MM.1S (cell line): ENCODE measurements at regions not wholly inside any gene's neighbourhood (a gene's known extent, or its start where the extent isn't known, plus 50 kb on each side); places are given as distances from the start of the nearest gene placed in this dataset.
"Not testable (repeated sequence)": the region's sequence is repeated elsewhere in the genome, so short reads cannot be mapped to it uniquely, and the experiment has no call there.

ENCODE experiments used
- DNase-seq: peaks from one replicate; pipeline ENCODE4 v3.0.0-alpha.2; 2015
- H2AFZ ChIP-seq: fragments of 300-600 bp; sonication (generic); 2 replicates; pipeline ENCODE4 v1.6.0; 2016; ENCODE audit warnings: antibody characterized with exemption, low read length
- H3F3A ChIP-seq: fragments of 300-600 bp; sonication (generic); 2 replicates; pipeline ENCODE4 v1.6.1; 2016; ENCODE audit warnings: mild to moderate bottlenecking, antibody characterized with exemption, low read length, moderate library complexity, mixed read lengths; ENCODE audit not compliant: insufficient read depth
- H3K27ac ChIP-seq: fragments of 300-600 bp; sonication (generic); 2 replicates; pipeline ENCODE4 v1.5.1; 2016; ENCODE audit warnings: mild to moderate bottlenecking, low read length
- H3K27me3 ChIP-seq: fragments of 300-600 bp; sonication (generic); replicated peaks from 2 replicates; pipeline ENCODE4 v1.6.0; 2016; ENCODE audit warnings: low read length; ENCODE audit not compliant: insufficient read depth
- H3K36me3 ChIP-seq: fragments of 300-600 bp; sonication (generic); replicated peaks from 2 replicates; pipeline ENCODE4 v1.6.1; 2016; ENCODE audit warnings: mild to moderate bottlenecking, low read length, mixed read lengths; ENCODE audit not compliant: insufficient read depth
- H3K4me1 ChIP-seq: fragments of 300-600 bp; sonication (generic); 2 replicates; pipeline ENCODE4 v1.6.1; 2016; ENCODE audit warnings: low read length, mixed read lengths
- H3K4me2 ChIP-seq: fragments of 300-600 bp; sonication (generic); 2 replicates; pipeline ENCODE4 v1.6.0; 2016; ENCODE audit warnings: low read depth, low read length
- H3K4me3 ChIP-seq: fragments of 300-600 bp; sonication (generic); 2 replicates; pipeline ENCODE4 v1.5.1; 2016; ENCODE audit warnings: low read length, mixed read lengths
- H3K79me2 ChIP-seq: fragments of 300-600 bp; sonication (generic); 2 replicates; pipeline ENCODE4 v1.6.1; 2016; ENCODE audit warnings: mixed run types, low read length, mixed read lengths
- H3K9ac ChIP-seq: fragments of 300-600 bp; sonication (generic); 2 replicates; pipeline ENCODE4 v1.6.1; 2016; ENCODE audit warnings: low read length, mixed read lengths
- H3K9me2 ChIP-seq: fragments of 300-600 bp; sonication (generic); replicated peaks from 2 replicates; pipeline ENCODE4 v1.6.1; 2016; ENCODE audit warnings: mild to moderate bottlenecking, low read length, mixed read lengths; ENCODE audit not compliant: insufficient read depth
- H3K9me3 ChIP-seq: fragments of 300-600 bp; sonication (generic); replicated peaks from 2 replicates; pipeline ENCODE4 v1.6.1; 2016; ENCODE audit warnings: mild to moderate bottlenecking, low read length, mixed read lengths; ENCODE audit not compliant: insufficient read depth
- H4K20me1 ChIP-seq: fragments of 300-600 bp; sonication (generic); 2 replicates; pipeline ENCODE4 v1.6.1; 2016; ENCODE audit warnings: mild to moderate bottlenecking, low read length, moderate library complexity, mixed read lengths; ENCODE audit not compliant: insufficient read depth
- EZH2 ChIP-seq: fragments of 300-600 bp; sonication (generic); optimal IDR thresholded peaks from 2 replicates; pipeline ENCODE3; 2017; ENCODE audit warnings: low read depth, mild to moderate bottlenecking, antibody characterized with exemption, low read length, mixed read lengths
- EZH2phosphoT487 ChIP-seq: fragments of 300-600 bp; sonication (generic); IDR thresholded peaks from 2 replicates; pipeline ENCODE4 v1.6.1; 2018; ENCODE audit warnings: antibody characterized with exemption, low read length
- TF ChIP-seq, protein P1 (sequence below): fragments of 300-600 bp; sonication (generic); IDR thresholded peaks from 2 replicates; pipeline ENCODE4 v1.5.1; 2016; ENCODE audit warnings: antibody characterized with exemption, low read length, mixed read lengths

- H4K20me1 ChIP-seq = no peaks in the 10 kb centered on the region
- no peaks in the 10 kb centered on the region for H3K9me3 ChIP-seq
- no peak overlapping the region for H2AFZ ChIP-seq
- no peaks in the 10 kb centered on the region for H3K4me1 ChIP-seq
- no peak overlapping the region for H3K4me2 ChIP-seq
- TF ChIP-seq, protein P1, sequence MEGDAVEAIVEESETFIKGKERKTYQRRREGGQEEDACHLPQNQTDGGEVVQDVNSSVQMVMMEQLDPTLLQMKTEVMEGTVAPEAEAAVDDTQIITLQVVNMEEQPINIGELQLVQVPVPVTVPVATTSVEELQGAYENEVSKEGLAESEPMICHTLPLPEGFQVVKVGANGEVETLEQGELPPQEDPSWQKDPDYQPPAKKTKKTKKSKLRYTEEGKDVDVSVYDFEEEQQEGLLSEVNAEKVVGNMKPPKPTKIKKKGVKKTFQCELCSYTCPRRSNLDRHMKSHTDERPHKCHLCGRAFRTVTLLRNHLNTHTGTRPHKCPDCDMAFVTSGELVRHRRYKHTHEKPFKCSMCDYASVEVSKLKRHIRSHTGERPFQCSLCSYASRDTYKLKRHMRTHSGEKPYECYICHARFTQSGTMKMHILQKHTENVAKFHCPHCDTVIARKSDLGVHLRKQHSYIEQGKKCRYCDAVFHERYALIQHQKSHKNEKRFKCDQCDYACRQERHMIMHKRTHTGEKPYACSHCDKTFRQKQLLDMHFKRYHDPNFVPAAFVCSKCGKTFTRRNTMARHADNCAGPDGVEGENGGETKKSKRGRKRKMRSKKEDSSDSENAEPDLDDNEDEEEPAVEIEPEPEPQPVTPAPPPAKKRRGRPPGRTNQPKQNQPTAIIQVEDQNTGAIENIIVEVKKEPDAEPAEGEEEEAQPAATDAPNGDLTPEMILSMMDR = no peak
- TF ChIP-seq EZH2 = no peak
- TF ChIP-seq EZH2phosphoT487 = no peak
- no peaks in the 10 kb centered on the region for H3K79me2 ChIP-seq
- H3F3A ChIP-seq = no peaks in the 10 kb centered on the region
- H3K9me2 ChIP-seq = no peaks in the 10 kb centered on the region
- H3K27me3 ChIP-seq = no peaks in the 10 kb centered on the region
- no peak overlapping the region for H3K4me3 ChIP-seq
- DNase-seq = no peak
- no peak overlapping the region for H3K27ac ChIP-seq
- no peaks in the 10 kb centered on the region for H3K36me3 ChIP-seq
- no peak overlapping the region for H3K9ac ChIP-seq
Measured at GRCh38 chr13:80939581-80939980, 598.7 kb upstream of the SPRY2 start.

GRCh38 chr13:80931766-80932165 is 590.8 kb upstream of the SPRY2 start:
- no peak overlapping the region for H3K27ac ChIP-seq
- no peaks in the 10 kb centered on the region for H3K79me2 ChIP-seq
- no peak for TF ChIP-seq EZH2phosphoT487
- H3K4me3 ChIP-seq = no peak overlapping the region
- H3K27me3 ChIP-seq = no peaks in the 10 kb centered on the region
- H3K36me3 ChIP-seq = no peaks in the 10 kb centered on the region
- no peak for DNase-seq
- no peaks in the 10 kb centered on the region for H3K9me2 ChIP-seq
- no peaks in the 10 kb centered on the region for H3K9me3 ChIP-seq
- H2AFZ ChIP-seq = no peak overlapping the region
- H3K4me2 ChIP-seq = no peak overlapping the region
- no peaks in the 10 kb centered on the region for H4K20me1 ChIP-seq
- no peaks in the 10 kb centered on the region for H3F3A ChIP-seq
- H3K9ac ChIP-seq = no peak overlapping the region
- H3K4me1 ChIP-seq = no peaks in the 10 kb centered on the region

GRCh38 chr13:80931118-80931517 is 590.2 kb upstream of the SPRY2 start:
- H4K20me1 ChIP-seq = no peaks in the 10 kb centered on the region
- H3K79me2 ChIP-seq = no peaks in the 10 kb centered on the region
- no peak overlapping the region for H3K4me2 ChIP-seq
- no peak for DNase-seq
- TF ChIP-seq EZH2phosphoT487 (no peak), EZH2 (no peak)
- TF ChIP-seq, protein P1 = no peak
- no peaks in the 10 kb centered on the region for H3K4me1 ChIP-seq
- no peaks in the 10 kb centered on the region for H3K9me2 ChIP-seq
- H3F3A ChIP-seq = no peaks in the 10 kb centered on the region
- no peaks in the 10 kb centered on the region for H3K36me3 ChIP-seq
- no peak overlapping the region for H3K9ac ChIP-seq
- H3K9me3 ChIP-seq = no peaks in the 10 kb centered on the region
- no peak overlapping the region for H2AFZ ChIP-seq
- H3K27ac ChIP-seq = no peak overlapping the region
- no peaks in the 10 kb centered on the region for H3K27me3 ChIP-seq
- no peak overlapping the region for H3K4me3 ChIP-seq

DNA sequence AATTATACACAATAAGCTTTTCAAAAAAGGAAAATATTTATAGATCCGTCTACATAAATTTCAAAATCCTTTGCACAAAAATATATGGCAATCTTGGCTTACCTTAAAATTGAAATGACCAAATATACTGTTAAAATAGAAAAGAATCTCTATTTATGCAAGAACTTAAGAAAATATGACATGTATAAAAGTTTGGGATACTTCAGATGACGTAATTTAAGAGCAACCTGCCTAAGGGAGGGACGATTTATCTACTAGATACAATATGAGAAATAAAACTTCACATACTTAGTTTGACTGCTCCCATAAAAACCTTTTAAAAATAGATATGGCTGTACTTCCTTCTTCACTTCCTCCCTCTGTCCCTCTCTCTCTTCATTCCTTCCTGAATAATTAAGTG is 587.3 kb upstream of the SPRY2 start:
- H3K27me3 ChIP-seq = no peaks in the 10 kb centered on the region
- H3K79me2 ChIP-seq = no peaks in the 10 kb centered on the region
- no peaks in the 10 kb centered on the region for H3K4me1 ChIP-seq
- H3K36me3 ChIP-seq = no peaks in the 10 kb centered on the region
- TF ChIP-seq EZH2phosphoT487 (no peak), EZH2 (no peak)
- TF ChIP-seq, protein P1 = no peak
- no peaks in the 10 kb centered on the region for H3K9me3 ChIP-seq
- no peak overlapping the region for H3K4me3 ChIP-seq
- no peak overlapping the region for H3K4me2 ChIP-seq
- H2AFZ ChIP-seq = no peak overlapping the region
- no peaks in the 10 kb centered on the region for H3F3A ChIP-seq
- DNase-seq = no peak
- no peak overlapping the region for H3K9ac ChIP-seq
- H3K9me2 ChIP-seq = no peaks in the 10 kb centered on the region
- H3K27ac ChIP-seq = no peak overlapping the region
- H4K20me1 ChIP-seq = no peaks in the 10 kb centered on the region

DNA sequence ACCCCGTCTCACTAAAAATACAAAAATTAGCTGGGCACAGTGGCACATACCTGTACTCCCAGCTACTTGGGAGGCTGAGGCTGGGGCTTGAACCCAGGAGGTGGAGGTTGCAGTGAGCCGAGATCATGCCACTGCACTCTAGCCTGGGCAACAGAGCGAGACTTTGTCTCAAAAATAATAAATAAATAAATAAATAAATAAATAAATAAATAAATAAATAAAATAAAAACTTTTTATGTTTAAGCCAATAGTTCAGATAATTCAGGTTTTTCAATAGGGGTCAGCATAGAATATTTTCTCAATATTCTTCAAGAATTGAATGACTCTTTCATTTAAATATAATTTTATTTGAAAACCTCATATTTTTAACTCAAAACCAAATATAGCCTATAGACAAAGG is 585.1 kb upstream of the SPRY2 start:
- not testable (repeated sequence) for H3K4me1 ChIP-seq, H3K9me2 ChIP-seq

More for the DNA sequence above, 585.1 kb upstream of the SPRY2 start:
- not testable (repeated sequence) for H3F3A ChIP-seq, H3K36me3 ChIP-seq, DNase-seq, H3K79me2 ChIP-seq, H3K4me3 ChIP-seq, H3K4me2 ChIP-seq, H4K20me1 ChIP-seq, H3K27me3 ChIP-seq, H3K9me3 ChIP-seq, H2AFZ ChIP-seq, H3K27ac ChIP-seq, H3K9ac ChIP-seq
